Right renal cortex interstitium (tissue), 3 donors: ENCODE measurements at regions not wholly inside any gene's neighbourhood (a gene's known extent, or its start where the extent isn't known, plus 50 kb on each side); places are given as distances from the start of the nearest gene placed in this dataset.

ENCODE experiments used
- DNase-seq, 3 donors: peaks; one replicate each; pipeline ENCODE4 v3.0.0-alpha.2; 2013; ENCODE audit warnings: low read depth in 3 of 3, low spot score in 2 of 3

DNA sequence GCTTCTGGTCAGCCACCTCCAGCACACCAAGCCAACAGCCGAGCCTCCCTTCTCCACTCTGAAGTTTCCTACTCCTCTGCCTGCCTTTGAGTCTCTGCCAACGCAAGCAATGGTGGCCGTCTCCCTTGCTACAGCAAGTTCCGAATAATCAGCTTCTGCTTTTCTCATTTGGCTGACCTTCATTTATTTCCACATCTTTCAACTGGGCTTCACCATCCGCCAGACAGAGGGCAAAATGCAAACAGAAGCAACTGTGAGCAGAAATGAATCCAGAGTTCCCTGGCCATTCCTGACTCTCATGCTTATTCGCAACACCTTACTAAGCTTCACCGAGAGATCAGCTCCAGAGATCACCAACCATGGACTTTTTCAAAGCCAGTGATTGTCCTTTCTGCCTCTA is 621.0 kb downstream of the NPHP4 start:
- DNase-seq = no peak

DNA sequence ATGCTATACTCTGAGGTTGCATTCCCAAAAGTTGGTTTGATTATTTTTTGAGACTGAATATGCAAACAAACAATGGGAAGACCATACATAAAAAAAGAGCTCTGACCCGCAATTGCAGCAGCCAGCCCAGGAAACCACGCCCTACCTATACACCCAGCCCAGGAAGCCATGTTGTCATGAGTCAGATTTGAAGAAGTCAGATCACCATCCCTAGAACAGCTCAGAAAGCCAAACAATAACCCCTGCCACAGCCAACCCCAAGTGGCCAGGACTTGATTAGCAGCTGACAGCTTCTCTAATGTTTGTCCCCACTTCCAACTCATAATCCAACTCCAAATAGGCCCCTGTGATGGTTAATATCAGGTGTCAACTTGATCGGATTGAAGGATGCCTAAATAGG is 621.9 kb downstream of the NPHP4 start:
- no peak for DNase-seq

DNA sequence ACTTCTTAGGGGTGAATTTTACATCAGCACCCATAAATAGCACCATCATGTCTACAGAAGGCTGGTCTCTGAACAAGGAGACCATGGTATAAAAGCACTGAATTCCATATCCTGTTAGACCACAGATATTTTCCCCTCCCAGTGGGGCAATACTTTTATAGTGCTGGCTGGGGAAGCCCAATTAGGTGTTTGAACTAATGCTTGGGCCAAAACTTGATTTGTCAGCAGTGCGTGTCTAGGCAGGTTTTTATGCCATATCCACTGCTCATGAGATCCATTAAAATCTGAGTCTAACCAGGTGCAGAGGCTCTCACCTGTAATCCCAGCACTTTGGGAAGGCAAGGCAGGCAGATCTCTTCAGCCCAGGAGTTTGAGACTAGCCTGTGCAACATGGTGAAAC is 623.0 kb downstream of the NPHP4 start:
- no peak for DNase-seq

DNA sequence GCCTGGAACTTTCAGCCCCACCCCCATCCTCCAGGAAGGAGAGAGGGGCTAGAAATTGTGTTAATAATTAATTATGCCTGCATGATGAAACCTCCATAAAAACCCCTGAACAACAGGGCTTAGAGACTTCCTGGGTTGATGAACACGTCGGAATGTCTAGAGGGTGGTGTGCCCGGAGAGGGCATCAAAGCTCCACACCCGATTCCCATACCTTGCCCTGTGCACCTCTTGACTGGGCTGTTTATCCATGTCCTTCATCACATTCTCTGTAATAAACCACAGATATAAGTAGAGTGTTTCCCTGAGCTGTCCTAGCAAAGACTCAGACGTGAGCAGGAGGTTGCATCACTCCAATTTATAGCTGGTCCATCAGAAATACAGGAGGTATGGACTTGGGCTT is 624.0 kb downstream of the NPHP4 start:
- no peak for DNase-seq

DNA sequence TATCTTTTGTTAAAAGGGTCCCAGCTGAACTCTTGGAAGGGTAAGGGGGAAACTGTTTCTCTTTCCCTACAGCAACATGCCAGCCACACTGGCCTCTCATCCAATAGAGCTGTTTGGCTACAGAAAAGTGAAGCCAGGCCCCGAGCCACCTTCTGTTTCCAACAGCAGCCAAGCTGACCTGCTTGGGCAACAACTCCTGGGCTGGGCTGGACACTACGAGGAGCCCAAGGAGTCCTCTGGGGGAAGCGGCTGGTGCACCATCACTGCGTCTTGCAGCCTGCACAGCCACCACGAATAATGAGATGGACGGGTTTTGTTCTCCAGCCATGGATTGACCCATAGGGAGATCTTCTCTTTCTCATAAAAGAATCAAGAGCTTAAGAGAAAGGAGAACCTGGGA is 624.9 kb downstream of the NPHP4 start:
- DNase-seq = no peak

DNA sequence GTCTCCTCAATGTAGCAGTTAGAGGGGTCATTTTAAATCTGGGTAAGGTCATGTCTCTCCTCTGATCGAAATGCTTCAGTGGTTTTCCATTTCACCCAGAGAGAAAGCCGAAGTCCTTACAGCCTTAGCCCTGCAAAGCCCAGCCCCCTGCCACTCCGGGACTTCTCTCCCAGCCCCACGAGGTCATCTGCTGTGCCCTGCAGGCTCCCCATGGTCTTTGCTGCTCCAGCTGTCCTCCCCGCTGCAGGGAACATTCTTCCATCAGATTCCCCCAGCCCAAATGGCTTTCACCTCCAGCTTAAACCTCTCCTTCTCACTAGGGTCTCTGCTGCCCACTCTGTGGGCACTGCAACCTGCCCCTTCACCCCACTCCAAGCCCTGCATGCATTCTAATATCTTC is 626.5 kb downstream of the NPHP4 start:
- DNase-seq = no peak

DNA sequence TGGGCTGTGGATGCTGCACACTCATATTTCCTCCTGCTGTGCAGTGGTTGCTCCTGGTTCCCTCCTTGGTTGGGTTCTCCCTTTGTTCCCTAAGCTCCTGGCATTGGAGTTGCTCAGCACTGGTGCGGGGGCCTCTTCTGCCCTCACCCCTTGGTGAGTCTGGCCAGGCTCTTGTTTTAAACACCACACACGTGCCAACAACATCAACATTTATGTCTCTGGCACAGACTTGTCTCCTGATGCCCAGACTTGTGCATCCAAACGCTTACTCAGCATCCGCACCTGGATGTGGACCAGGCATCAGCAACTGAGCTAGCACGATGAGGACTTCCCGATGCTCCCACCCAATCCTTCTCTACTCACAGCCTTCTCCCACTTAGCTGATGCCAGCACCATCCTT is 627.6 kb downstream of the NPHP4 start:
- no peak for DNase-seq

DNA sequence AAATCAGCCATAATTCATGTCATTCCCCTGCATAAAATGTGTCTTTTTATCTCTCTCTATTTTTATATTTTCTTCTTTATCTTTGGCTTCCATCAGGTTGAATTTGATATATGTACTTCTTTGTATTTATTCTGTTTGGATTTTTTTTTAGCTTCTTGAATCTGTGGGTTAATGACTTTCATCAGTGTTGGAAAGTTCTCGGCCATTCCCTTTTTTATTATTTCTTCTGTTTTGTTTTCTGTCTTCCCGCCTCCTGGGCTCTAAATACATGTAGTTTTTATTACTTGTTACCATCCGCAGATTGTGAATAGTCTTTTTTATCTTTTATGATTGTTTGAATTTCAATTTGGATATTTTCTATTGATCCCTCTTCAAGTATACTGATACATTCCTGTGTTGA is 637.5 kb downstream of the NPHP4 start:
- DNase-seq = no peak

DNA sequence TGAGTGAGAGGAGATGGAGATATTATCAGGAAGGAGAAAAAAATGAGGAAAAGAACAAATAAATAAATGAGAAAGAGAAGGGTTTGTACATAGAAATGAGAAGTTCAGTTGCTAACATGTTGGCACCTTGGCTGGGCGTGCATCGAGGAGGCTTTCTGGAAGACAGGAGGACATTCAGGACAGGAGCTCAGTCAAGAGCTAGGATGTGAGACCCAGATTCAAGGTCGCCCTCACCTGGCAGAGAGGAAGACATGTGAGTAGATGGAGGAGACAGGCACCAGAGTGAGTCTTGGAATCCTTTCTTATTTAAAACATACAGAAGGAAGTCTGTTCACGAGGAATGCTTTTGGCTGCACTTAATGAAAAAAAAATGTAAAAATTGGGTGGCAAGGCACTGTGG is 640.9 kb downstream of the NPHP4 start:
- no peak for DNase-seq

DNA sequence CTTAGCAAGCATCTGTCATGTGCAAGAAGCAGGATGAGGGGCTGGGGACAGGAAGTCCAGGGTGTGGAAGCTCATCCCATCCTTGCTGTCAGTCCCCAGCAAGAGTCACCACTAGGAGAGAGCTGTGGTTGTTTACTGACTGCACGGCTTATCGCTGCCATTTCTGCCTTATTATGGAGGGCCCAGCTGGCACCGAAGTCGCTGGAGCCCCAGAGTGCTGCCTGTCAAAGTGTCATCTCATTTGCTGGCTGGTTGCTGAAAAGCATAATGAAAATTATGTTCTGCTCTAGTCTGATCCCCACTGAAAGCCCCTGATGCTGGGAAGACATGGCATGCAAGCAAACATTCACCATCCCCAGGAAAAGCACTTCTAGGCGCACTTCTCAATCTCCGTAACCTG is 642.7 kb downstream of the NPHP4 start:
- DNase-seq = no peak

DNA sequence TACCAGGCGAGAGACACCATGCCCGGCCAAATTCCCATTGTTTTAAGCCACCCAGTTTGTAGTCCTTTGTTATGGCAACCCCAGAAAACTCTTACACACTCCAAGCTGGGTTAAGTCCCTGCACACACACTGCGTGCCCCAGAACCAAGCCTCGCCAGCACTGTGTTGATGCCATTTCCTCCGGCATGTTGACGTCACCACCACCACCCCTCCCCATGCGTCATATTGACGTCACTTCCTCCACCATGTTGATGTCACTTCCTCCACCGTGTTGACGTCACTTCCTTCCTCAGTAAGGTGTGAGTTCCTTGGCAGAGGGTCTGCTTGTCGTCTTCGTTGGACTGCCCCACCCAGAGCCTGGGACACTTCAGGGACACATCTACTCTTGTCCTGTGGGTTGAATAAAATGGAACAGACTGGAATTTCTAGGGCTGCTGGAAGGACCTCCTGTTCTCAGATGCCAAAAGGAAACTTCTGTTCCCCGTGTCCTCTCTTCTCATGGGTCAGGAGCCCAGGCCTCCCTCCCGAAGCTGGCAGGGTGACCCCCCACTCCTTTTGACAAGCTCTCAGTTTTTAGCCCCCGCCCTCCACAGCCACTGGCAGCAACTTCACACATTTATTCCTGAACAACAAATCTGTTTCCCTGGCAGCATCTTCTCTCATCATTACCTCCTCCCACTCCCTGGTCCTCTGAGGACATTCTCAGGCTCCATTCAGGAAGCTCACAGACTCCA is 643.3 kb downstream of the NPHP4 start:
- DNase-seq = no peak

DNA sequence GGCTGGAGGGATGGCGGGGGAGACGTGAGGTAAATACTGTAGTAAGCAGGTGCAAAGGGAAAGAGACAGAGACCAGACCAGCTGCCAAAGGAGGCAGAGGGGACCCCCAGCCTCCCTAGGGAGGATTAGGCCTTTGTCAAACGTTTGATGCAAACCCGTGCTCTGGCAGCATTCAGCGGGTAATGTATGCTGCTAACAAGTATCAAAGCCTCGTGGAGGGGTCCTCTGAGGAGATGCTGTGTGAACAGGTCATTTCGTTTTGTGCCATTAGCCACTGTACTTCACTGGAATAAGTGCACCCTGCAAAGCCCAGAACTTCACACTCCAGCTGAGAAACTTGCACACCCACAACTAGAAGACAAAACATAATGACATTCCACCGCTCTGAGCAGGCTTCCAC is 644.5 kb downstream of the NPHP4 start:
- DNase-seq = no peak

DNA sequence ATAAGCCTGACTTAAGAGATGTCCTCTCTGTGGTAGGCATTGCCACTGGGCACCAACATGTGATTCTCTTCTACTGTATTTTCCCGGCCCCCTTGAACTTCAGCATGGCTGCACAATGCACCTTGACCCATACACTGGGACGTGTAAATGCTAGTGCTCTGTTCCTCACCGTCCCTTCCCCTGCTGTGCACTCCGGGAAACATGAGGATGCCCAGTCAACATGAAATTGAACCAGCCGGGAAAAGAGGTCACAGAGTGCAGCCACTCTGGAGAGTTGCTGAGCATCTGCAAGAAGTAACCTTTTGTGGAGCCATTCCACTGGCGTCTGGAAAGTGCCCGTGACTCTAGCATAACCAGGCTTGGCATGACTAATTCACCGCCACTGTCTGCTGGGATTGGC is 646.7 kb downstream of the NPHP4 start:
- DNase-seq = no peak

DNA sequence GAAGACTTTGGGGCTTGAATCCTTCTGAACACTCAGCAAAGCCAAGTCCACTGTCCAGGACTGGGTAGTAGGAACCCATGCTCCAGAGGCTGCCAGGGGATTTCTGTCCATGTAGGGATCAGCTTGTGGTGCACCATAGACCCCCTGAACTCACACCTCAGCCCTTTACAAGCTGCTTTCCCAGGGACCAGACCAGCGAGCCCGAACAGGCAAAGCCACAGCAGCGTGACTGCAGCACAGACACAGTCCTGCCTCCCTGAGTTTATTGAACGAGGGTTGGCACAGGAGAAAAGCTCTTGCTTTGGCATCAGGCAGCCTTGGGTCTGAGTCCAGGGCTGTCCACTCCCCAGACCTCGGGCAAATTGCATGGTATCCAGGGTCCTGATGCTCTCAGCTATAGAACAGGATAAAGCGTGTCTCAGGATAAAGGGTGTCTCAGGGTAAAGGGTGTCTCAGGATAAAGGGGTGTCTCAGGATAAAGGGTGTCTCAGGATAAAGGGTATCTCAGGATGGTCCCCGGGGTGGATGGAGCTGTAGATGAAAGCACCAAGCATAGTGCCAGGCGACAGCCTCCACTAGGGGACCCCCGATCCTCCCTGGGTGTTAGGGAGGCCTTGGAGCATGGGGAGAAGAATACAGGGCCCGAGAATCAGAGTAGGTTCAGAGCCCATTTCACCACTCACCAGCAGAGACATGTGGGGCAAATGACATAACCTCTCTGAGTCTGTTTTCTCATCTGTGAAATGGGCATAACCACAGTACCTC is 648.8 kb downstream of the NPHP4 start:
- DNase-seq = no peak

DNA sequence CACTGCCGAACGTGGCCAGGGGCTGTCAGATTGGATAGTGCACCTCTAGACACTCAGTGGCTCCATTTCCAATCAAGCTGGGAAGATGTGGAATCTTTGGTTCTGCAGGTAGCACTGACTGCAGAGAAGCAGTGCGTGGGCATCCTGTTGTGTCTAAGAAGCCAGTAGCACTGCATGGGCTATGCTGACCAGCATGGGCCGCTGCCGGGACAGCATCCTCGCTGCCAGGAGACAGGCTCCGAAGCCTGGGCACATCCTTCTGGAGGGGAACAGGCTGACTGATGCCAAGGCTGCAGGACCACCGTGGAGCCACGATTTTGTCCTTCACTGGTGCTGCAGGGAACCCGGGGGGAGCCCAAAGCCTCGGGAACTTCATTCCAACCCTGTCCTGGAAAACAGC is 649.4 kb downstream of the NPHP4 start:
- DNase-seq = no peak

DNA sequence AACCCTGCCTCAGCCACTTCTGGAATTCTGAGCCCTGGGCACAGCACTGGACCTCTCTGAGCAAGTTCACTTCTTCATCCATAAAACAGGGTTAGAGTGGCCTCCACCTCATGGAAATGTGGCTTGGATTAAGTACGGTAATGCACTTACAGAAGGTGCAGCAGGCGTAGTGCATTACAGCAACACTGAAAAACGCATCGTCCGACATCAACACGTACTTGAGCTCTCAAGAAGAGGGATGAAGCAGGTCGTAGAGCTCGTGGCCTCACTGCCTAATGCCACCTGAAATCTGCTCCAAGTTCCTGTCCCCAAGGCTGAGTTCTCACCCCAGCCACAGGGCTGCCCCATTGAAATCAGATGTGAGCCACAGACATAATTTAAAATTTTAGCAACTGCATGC is 650.1 kb downstream of the NPHP4 start:
- no peak for DNase-seq

DNA sequence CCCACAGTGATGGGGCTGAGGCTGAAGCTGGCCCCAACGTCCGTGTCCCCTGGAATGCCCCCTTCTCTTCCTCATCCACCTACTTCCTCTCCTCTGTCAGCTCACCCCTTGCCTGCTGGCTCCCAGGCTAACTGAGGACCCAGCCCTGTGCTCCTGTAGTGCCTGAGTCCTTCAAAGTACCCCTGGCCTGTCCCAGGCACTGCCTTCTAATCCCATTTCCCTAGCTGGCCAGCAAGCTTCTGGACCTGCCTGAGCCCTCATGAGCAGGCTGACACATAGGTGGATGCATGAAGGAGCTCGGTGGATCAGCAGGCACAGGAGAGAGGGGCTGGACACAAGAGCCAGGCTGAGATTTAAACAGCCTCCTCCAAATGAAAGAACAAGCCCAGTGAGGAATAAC is 650.8 kb downstream of the NPHP4 start:
- no peak for DNase-seq

DNA sequence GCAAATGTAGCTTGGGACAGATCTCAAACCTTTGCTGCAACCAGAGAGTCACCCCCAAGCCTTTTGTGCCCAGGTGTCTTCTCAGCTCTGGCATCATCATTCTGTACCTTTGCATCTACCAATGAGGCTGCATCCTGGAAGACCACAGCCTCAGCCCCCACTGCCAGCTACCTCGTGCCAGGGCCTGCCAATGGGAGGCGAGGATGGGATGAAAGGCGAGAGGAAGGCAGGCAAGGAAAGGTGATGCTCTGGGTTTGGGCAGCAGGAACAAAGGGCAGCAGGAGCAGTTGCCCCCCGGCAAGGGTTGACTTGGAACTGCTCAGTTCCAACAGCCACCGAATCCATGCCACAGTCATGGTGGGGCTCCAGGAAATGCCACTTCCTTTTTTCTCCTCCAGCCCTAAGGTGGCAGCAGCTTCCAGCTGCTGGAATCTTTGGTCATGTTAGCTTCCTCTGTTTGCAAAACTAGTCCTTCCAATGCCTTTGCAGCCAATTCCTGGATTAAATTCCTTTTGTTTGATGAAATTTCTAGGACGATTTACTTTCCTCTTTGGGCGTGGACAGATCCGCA is 651.6 kb downstream of the NPHP4 start:
- no peak for DNase-seq

DNA sequence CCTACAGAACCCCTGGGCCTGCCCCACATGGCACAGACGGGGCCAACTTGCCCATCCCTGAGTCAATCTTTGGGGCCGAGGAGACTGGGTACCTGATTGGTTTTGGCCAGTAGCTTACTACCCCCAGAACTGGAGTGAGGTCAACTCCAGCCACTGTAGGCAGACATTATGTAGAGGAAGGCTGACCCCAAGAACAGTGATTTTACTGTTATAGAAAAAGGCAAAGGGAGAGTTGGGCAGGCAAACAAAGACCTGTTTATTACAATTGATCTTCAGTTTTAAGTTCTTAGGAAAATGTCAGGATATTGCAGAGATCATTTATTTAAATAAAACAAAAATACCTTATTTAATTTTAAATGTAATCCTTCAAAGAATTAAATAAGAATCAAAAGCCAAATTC is 653.8 kb downstream of the NPHP4 start:
- no peak for DNase-seq

DNA sequence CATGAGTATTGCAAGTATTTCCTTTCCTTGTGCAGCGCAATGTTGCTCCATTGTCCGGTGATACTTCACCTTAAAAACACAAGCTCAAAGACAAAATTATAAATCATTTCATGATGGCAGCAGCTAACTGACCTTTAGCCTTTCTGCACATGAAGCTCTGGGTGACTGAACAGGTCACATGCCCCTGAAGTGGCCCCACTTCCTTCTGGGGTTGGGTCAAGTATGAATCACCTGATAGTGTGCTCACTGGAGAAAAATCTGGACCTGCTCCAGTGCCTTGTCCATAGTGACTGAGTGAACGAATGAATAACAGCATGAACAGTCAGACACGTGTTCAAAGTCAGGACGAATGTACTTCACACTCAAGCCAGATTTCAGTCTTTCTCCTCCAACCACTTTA is 658.9 kb downstream of the NPHP4 start:
- DNase-seq = no peak

DNA sequence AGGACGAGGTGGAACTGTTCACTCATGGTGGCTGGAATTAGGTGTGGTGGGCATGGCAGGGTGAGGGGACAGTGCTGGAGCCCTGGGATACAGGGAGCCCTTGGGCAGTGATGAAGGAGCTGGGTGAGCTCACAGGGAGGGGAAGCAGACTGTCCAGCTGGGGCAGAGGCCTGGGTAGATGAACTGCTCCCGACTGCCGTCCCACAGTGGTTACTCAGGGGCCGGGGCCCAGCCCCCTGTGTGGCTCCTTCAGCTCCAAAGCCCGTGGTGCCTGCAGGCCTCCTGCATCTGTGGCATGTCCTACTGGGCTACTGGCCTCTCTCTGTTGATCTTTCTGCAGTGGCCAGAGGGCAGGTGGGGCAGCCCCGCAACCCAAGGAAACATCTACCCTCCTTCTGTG is 661.1 kb downstream of the NPHP4 start:
- no peak for DNase-seq

DNA sequence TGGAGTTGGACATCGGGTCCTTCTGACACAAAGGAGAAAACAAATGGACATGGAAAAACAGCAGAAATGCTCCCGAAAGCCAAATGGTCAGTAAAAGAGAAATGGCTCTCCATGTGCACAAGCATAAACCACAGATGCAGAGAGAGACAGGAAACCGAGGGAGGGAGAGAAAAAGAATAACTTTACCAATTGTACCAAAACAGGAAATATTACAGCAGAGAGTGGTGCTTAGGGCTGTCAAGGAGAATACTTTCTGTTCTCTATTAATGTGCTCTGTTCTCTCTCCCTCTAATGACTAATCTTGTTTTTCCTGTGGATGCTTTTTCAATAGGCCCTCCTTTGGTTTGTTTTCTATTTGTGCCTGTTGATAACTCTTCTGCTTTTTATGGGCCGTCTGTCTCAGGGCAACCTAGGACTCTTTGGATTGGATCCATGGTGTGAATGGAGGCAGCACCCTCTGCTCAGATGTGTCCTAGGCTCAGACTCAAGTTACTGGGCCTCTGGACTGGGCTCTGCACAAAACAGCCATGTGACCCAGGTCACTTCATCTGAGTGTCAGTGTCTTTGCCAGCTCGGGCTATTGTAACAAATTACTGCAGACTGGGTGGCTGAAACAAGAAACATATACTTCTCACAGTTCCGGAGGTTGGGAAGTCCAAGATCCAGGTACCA is 663.0 kb downstream of the NPHP4 start:
- DNase-seq = no peak
